Right renal pelvis (tissue), 4 donors: ENCODE measurements at regions not wholly inside any gene's neighbourhood (a gene's known extent, or its start where the extent isn't known, plus 50 kb on each side); places are given as distances from the start of the nearest gene placed in this dataset.

Experiments used
- DNase-seq, 4 donors: peaks; one replicate each; pipeline ENCODE4 v3.0.0-alpha.2; 2013; ENCODE audit warnings: low read depth in 4 of 4, low spot score in 3 of 4, missing footprints in 1 of 4

- no peak for DNase-seq
Measured at GRCh38 chr2:107418708-107419107, 408.0 kb upstream of the RGPD4 start.

- DNase-seq: no peak
Measured at GRCh38 chr2:107419191-107419590, 407.5 kb upstream of the RGPD4 start.

- no peak for DNase-seq
Measured at GRCh38 chr2:107428781-107429180, 397.9 kb upstream of the RGPD4 start.

GRCh38 chr2:107430006-107430405, 396.7 kb upstream of the RGPD4 start:
- DNase-seq: no peak

GRCh38 chr2:107430596-107431266, 396.0 kb upstream of the RGPD4 start:
- no peak for DNase-seq

GRCh38 chr2:107436281-107436680, 390.4 kb upstream of the RGPD4 start:
- DNase-seq: no peak

- DNase-seq: no peak
Measured at GRCh38 chr2:107437265-107437664, 389.4 kb upstream of the RGPD4 start.

GRCh38 chr2:107437807-107438206, 388.9 kb upstream of the RGPD4 start:
- DNase-seq: no peak

- no peak for DNase-seq
Measured at GRCh38 chr2:107448160-107448559, 378.5 kb upstream of the RGPD4 start.

GRCh38 chr2:107461301-107461700, 365.4 kb upstream of the RGPD4 start:
- DNase-seq: no peak

GRCh38 chr2:107462181-107462580, 364.5 kb upstream of the RGPD4 start:
- DNase-seq: no peak

- no peak for DNase-seq
Measured at GRCh38 chr2:107466241-107466640, 360.5 kb upstream of the RGPD4 start.

- no peak for DNase-seq
Measured at GRCh38 chr2:107466984-107467773, 359.5 kb upstream of the RGPD4 start.

- DNase-seq: no peak
Measured at GRCh38 chr2:107469437-107469995, 357.2 kb upstream of the RGPD4 start.

GRCh38 chr2:107473150-107473549, 353.5 kb upstream of the RGPD4 start:
- no peak for DNase-seq

- no peak for DNase-seq
Measured at GRCh38 chr2:107475859-107476258, 350.8 kb upstream of the RGPD4 start.

GRCh38 chr2:107502539-107502938, 324.2 kb upstream of the RGPD4 start:
- no peak for DNase-seq

- no peak for DNase-seq
Measured at GRCh38 chr2:107511970-107512789, 314.5 kb upstream of the RGPD4 start.

GRCh38 chr2:107525406-107525805, 301.3 kb upstream of the RGPD4 start:
- DNase-seq: no peak

- DNase-seq: peak; percentile 20 to 32 (median 30)
Measured at GRCh38 chr2:107529146-107529545, 297.5 kb upstream of the RGPD4 start.

GRCh38 chr2:107530046-107530445, 296.6 kb upstream of the RGPD4 start:
- DNase-seq: no peak
